ENCODE measurements at regions not wholly inside any gene's neighbourhood (a gene's known extent, or its start where the extent isn't known, plus 50 kb on each side); places are given as distances from the start of the nearest gene placed in this dataset.

DNA sequence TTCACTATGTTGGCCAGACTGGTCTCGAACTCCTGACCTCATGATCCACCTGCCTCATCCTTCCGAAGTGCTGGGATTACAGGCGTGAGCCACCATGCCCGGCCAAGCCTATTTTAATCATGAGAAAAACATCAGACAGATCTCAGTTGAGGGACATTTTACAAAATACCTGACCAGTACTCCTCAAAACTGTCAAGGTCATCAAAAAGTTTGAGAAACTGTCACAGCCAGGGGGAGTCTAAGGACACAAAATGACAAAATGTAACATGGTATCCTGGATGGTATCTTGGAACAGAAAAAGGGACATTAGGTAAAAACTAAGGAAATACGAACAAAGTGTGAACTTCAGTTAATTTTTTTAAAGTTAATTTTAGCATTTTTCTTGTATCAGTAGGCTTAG, 219.8 kb upstream of the PPP1R3A start:
- ChIA-PET POLR2A (no interaction called here), CTCF (no interaction called here)
- no peak overlapping the region for H3K27ac Mint-ChIP-seq (ENCODE audit: unreplicated experiment)
- H3K4me3 Mint-ChIP-seq (ENCODE audit: unreplicated experiment), result no peak overlapping the region
- no peaks in the 10 kb centered on the region for H3K4me1 Mint-ChIP-seq (ENCODE audit: low read depth, unreplicated experiment)
- TF ChIP-seq, protein P1, sequence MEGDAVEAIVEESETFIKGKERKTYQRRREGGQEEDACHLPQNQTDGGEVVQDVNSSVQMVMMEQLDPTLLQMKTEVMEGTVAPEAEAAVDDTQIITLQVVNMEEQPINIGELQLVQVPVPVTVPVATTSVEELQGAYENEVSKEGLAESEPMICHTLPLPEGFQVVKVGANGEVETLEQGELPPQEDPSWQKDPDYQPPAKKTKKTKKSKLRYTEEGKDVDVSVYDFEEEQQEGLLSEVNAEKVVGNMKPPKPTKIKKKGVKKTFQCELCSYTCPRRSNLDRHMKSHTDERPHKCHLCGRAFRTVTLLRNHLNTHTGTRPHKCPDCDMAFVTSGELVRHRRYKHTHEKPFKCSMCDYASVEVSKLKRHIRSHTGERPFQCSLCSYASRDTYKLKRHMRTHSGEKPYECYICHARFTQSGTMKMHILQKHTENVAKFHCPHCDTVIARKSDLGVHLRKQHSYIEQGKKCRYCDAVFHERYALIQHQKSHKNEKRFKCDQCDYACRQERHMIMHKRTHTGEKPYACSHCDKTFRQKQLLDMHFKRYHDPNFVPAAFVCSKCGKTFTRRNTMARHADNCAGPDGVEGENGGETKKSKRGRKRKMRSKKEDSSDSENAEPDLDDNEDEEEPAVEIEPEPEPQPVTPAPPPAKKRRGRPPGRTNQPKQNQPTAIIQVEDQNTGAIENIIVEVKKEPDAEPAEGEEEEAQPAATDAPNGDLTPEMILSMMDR (IDR thresholded peaks at IDR 0.05; ENCODE audit: insufficient read depth in 1 of 2, low read depth in 1 of 2, low read length in 1 of 2, severe bottlenecking in 1 of 2, unreplicated experiment in 1 of 2), result no peak
- Histone ChIP-seq H3K4me1 (no peaks in the 10 kb centered on the region), H3K4me3 (ENCODE audit: low read depth, low read length) (no peak overlapping the region), H3K27me3 (replicated peaks; ENCODE audit: control insufficient read depth, insufficient read depth, low read length) (no peaks in the 10 kb centered on the region), H3K9me3 (no peaks in the 10 kb centered on the region), H3K36me3 (ENCODE audit: control insufficient read depth, insufficient read depth, low read length) (no peaks in the 10 kb centered on the region)
- H3K27me3 Mint-ChIP-seq (ENCODE audit: insufficient read depth, unreplicated experiment), result peaks cover 3% of the 10 kb centered on the region
- BruUV-seq (replicated peaks), result no TSS peak
- DNase-seq, result no peak
- H3K36me3 Mint-ChIP-seq (ENCODE audit: insufficient read depth, unreplicated experiment), result no peaks in the 10 kb centered on the region
- H3K9me3 Mint-ChIP-seq (ENCODE audit: unreplicated experiment), result no peaks in the 10 kb centered on the region
- intact Hi-C loops (cut with micrococcal nuclease; ENCODE audit: unreplicated experiment), result loop anchor here (5.0 kb wide), 1 partner anchor 69 kb away; no protein-coding TSS in a partner anchor

DNA sequence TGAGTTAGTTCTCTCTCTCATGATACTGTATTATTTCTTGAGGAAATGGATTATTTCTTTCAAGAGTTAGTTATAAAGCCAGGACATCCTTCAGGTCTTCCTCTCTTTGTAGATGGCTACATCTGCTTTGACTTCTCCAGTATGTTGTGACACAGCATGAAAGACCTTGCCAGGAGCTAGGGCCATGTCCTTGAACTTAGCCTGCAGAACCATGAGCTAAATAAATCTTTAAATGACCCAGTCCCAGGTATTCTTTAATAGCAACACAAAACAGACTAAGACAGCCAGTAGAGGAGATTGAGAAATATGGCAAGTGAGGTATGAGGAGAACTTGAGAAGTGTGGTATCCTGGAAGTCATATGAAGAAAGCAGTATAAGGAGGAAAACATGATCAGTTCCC, 214.9 kb upstream of the PPP1R3A start:
- H3K27me3 Mint-ChIP-seq (ENCODE audit: insufficient read depth, unreplicated experiment), result peaks cover 10% of the 10 kb centered on the region
- Histone ChIP-seq H3K4me1 (no peaks in the 10 kb centered on the region), H3K9me3 (no peaks in the 10 kb centered on the region), H3K27me3 (replicated peaks; ENCODE audit: control insufficient read depth, insufficient read depth, low read length) (no peaks in the 10 kb centered on the region), H3K4me3 (ENCODE audit: low read depth, low read length) (no peak overlapping the region), H3K36me3 (ENCODE audit: control insufficient read depth, insufficient read depth, low read length) (no peaks in the 10 kb centered on the region)
- CTCF ChIA-PET, result no interaction called here
- intact Hi-C loops (cut with micrococcal nuclease; ENCODE audit: unreplicated experiment), result no loop called here
- no peak overlapping the region for H3K4me3 Mint-ChIP-seq (ENCODE audit: unreplicated experiment)
- no peaks in the 10 kb centered on the region for H3K9me3 Mint-ChIP-seq (ENCODE audit: unreplicated experiment)
- no peaks in the 10 kb centered on the region for H3K4me1 Mint-ChIP-seq (ENCODE audit: low read depth, unreplicated experiment)
- no peak for DNase-seq
- no peaks in the 10 kb centered on the region for H3K36me3 Mint-ChIP-seq (ENCODE audit: insufficient read depth, unreplicated experiment)
- no peak overlapping the region for H3K27ac Mint-ChIP-seq (ENCODE audit: unreplicated experiment)
- TF ChIP-seq, protein P1 (IDR thresholded peaks at IDR 0.05; ENCODE audit: insufficient read depth in 1 of 2, low read depth in 1 of 2, low read length in 1 of 2, severe bottlenecking in 1 of 2, unreplicated experiment in 1 of 2), result no peak
- BruUV-seq (replicated peaks), result no TSS peak
- POLR2A ChIA-PET, result no interaction called here

DNA sequence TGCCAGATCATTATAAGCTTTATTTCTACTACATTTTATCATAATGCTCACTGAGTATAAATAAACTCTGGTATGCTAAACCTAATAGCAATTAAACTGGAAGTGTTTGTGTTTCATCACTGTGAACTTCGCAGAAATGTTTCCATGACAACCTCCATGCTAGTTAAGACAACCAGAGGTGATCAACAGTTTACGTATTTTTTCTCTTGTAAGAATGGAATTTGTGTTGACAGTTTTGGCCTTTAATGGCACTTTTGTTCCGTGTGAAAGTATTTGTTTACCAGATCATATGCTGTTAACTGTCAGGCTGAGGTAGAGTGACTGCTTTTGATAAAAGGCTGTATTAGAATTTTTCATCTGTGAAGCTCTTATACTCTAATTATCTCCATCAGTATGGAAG, 212.1 kb upstream of the PPP1R3A start:
- Mint-ChIP-seq H3K36me3 (ENCODE audit: insufficient read depth, unreplicated experiment) (no peaks in the 10 kb centered on the region), H3K4me1 (ENCODE audit: low read depth, unreplicated experiment) (no peaks in the 10 kb centered on the region), H3K9me3 (ENCODE audit: unreplicated experiment) (no peaks in the 10 kb centered on the region), H3K4me3 (ENCODE audit: unreplicated experiment) (no peak overlapping the region), H3K27me3 (ENCODE audit: insufficient read depth, unreplicated experiment) (peaks cover 10% of the 10 kb centered on the region), H3K27ac (ENCODE audit: unreplicated experiment) (no peak overlapping the region)
- H3K9me3 ChIP-seq, result no peaks in the 10 kb centered on the region
- CTCF ChIA-PET, result no interaction called here
- no peaks in the 10 kb centered on the region for H3K4me1 ChIP-seq
- no peaks in the 10 kb centered on the region for H3K27me3 ChIP-seq (replicated peaks; ENCODE audit: control insufficient read depth, insufficient read depth, low read length)
- TF ChIP-seq, protein P1 (IDR thresholded peaks at IDR 0.05; ENCODE audit: insufficient read depth in 1 of 2, low read depth in 1 of 2, low read length in 1 of 2, severe bottlenecking in 1 of 2, unreplicated experiment in 1 of 2), result no peak
- no peaks in the 10 kb centered on the region for H3K36me3 ChIP-seq (ENCODE audit: control insufficient read depth, insufficient read depth, low read length)
- no TSS peak for BruUV-seq (replicated peaks)
- intact Hi-C loops (cut with micrococcal nuclease; ENCODE audit: unreplicated experiment), result no loop called here
- no peak for DNase-seq
- POLR2A ChIA-PET, result no interaction called here
- H3K4me3 ChIP-seq (ENCODE audit: low read depth, low read length), result no peak overlapping the region

Measured in Caco-2 (cell line).